ENCODE measurements at regions not wholly inside any gene's neighbourhood (a gene's known extent, or its start where the extent isn't known, plus 50 kb on each side); places are given as distances from the start of the nearest gene placed in this dataset.
"Not testable (repeated sequence)": the region's sequence is repeated elsewhere in the genome, so short reads cannot be mapped to it uniquely, and the experiment has no call there.

- DNase-seq (ENCODE audit: low read depth in 3 of 3, low spot score in 2 of 3): no peak
Measured at GRCh38 chr13:39803156-39803555, 147.7 kb downstream of the COG6 start.

GRCh38 chr13:39803851-39804250 is 148.4 kb downstream of the COG6 start:
- DNase-seq (ENCODE audit: low read depth in 3 of 3, low spot score in 2 of 3): no peak

GRCh38 chr13:39804332-39805210 is 149.1 kb downstream of the COG6 start:
- no peak for DNase-seq (ENCODE audit: low read depth in 3 of 3, low spot score in 2 of 3)

- no peak for DNase-seq (ENCODE audit: low read depth in 3 of 3, low spot score in 2 of 3)
Measured at GRCh38 chr13:39809466-39809865, 154.0 kb downstream of the COG6 start.

GRCh38 chr13:39810091-39810877 is 154.8 kb downstream of the COG6 start:
- DNase-seq (ENCODE audit: low read depth in 3 of 3, low spot score in 2 of 3): no peak

- DNase-seq (ENCODE audit: low read depth in 3 of 3, low spot score in 2 of 3): no peak
Measured at GRCh38 chr13:39811051-39811450, 155.6 kb downstream of the COG6 start.

- DNase-seq (ENCODE audit: low read depth in 3 of 3, low spot score in 2 of 3): no peak
Measured at GRCh38 chr13:39811696-39812095, 156.2 kb downstream of the COG6 start.

- no peak for DNase-seq (ENCODE audit: low read depth in 3 of 3, low spot score in 2 of 3)
Measured at GRCh38 chr13:39815345-39816111, 160.1 kb downstream of the COG6 start.

GRCh38 chr13:39816936-39817335 is 161.5 kb downstream of the COG6 start:
- DNase-seq (ENCODE audit: low read depth in 3 of 3, low spot score in 2 of 3): no peak

GRCh38 chr13:39818953-39819352 is 163.5 kb downstream of the COG6 start:
- DNase-seq (ENCODE audit: low read depth in 3 of 3, low spot score in 2 of 3): no peak

- no peak for DNase-seq (ENCODE audit: low read depth in 3 of 3, low spot score in 2 of 3)
Measured at GRCh38 chr13:39820606-39821005, 165.1 kb downstream of the COG6 start.

- DNase-seq (ENCODE audit: low read depth in 3 of 3, low spot score in 2 of 3): no peak
Measured at GRCh38 chr13:39821977-39822376, 166.5 kb downstream of the COG6 start.

- DNase-seq (ENCODE audit: low read depth in 3 of 3, low spot score in 2 of 3): no peak
Measured at GRCh38 chr13:39822437-39822836, 167.0 kb downstream of the COG6 start.

GRCh38 chr13:39823063-39823713 is 167.7 kb downstream of the COG6 start:
- DNase-seq (ENCODE audit: low read depth in 3 of 3, low spot score in 2 of 3): no peak

- no peak for DNase-seq (ENCODE audit: low read depth in 3 of 3, low spot score in 2 of 3)
Measured at GRCh38 chr13:39825886-39826285, 170.4 kb downstream of the COG6 start.

GRCh38 chr13:39835253-39835652 is 179.8 kb downstream of the COG6 start:
- DNase-seq (ENCODE audit: low read depth in 3 of 3, low spot score in 2 of 3): no peak

- DNase-seq (ENCODE audit: low read depth in 3 of 3, low spot score in 2 of 3): no peak
Measured at GRCh38 chr13:39836038-39836437, 180.6 kb downstream of the COG6 start.

GRCh38 chr13:39837866-39838265 is 182.4 kb downstream of the COG6 start:
- not testable (repeated sequence) for DNase-seq (ENCODE audit: low read depth in 3 of 3, low spot score in 2 of 3)

GRCh38 chr13:39840201-39840600 is 184.7 kb downstream of the COG6 start:
- DNase-seq (ENCODE audit: low read depth in 3 of 3, low spot score in 2 of 3): no peak

- no peak for DNase-seq (ENCODE audit: low read depth in 3 of 3, low spot score in 2 of 3)
Measured at GRCh38 chr13:39847336-39847735, 191.9 kb downstream of the COG6 start.

- DNase-seq (ENCODE audit: low read depth in 3 of 3, low spot score in 2 of 3): no peak
Measured at GRCh38 chr13:39855236-39855635, 199.8 kb downstream of the COG6 start.
